GM12878 (cell line): ENCODE measurements at regions not wholly inside any gene's neighbourhood (a gene's known extent, or its start where the extent isn't known, plus 50 kb on each side); places are given as distances from the start of the nearest gene placed in this dataset.

ENCODE experiments used
- ATAC-seq: fragments of 200-7000 bp; cut with Tn5 transposase; 3 replicates; pipeline ENCODE4 v1.9.1; 2020; ENCODE audit warnings: mild to moderate bottlenecking, moderate library complexity
- BruUV-seq: library from RNA; stranded (reverse); fragments of 400-500 nt; replicated peaks from 2 replicates; lab custom pipeline; 2021; lab: Mats Ljungman, UMichigan
- CTCF ChIA-PET: fragments of 300-600 bp; sonication (Branson Sonifier 250); formaldehyde crosslinking; extraction: SDS; loops from one replicate; lab custom pipeline; 2021; ENCODE audit warnings: inconsistent platforms; lab: Yijun Ruan, JAX
- POLR2A ChIA-PET: fragments of 350-600 bp; formaldehyde crosslinking; extraction: SDS; loops from one replicate; lab custom pipeline; 2021; ENCODE audit warnings: inconsistent platforms; lab: Charles Lee
- RAD21 ChIA-PET: fragments of 300-600 bp; sonication (Branson Sonifier 250); formaldehyde crosslinking; loops from one replicate; lab custom pipeline; 2023; ENCODE audit warnings: antibody characterized with exemption; ENCODE audit not compliant: unreplicated experiment; lab: Charles Lee
- SMC1A ChIA-PET: fragments of 300-600 bp; sonication (Branson Sonifier 250); formaldehyde crosslinking; loops from one replicate; lab custom pipeline; 2023; ENCODE audit not compliant: unreplicated experiment, uncharacterized antibody; lab: Charles Lee
- DNase-seq: peaks from one replicate; pipeline ENCODE4 v3.0.0-alpha.2; 2011; ENCODE audit warnings: low read depth, low spot score
- FAIRE-seq: peaks from 3 replicates; lab custom pipeline; 2011; peaks lifted over from hg19 to GRCh38; lab: Jason Lieb, UNC
- H2AFZ ChIP-seq: 2 replicates; pipeline ENCODE4 v1.6.0; 2011; ENCODE audit warnings: low read depth, low read length, control low read depth; ENCODE audit not compliant: control insufficient read depth
- H3K27ac ChIP-seq: 2 replicates; pipeline ENCODE4 v1.5.1; 2011; ENCODE audit warnings: control low read depth; ENCODE audit not compliant: control insufficient read depth, insufficient read depth
- H3K27me3 ChIP-seq, 2 experiments: replicated peaks in 1 of 2; 2 replicates each; pipeline versions ENCODE4 v1.6.0 to v1.6.1; 2011; ENCODE audit warnings: low read length in 1 of 2; ENCODE audit not compliant: control insufficient read depth in 2 of 2, insufficient read depth in 2 of 2
- H3K36me3 ChIP-seq, 2 experiments: 2 replicates each; pipeline ENCODE4 v1.5.1; 2011; ENCODE audit warnings: low read length in 1 of 2; ENCODE audit not compliant: control insufficient read depth in 2 of 2, insufficient read depth in 2 of 2
- H3K4me1 ChIP-seq: 2 replicates; pipeline ENCODE4 v1.6.1; 2011; ENCODE audit warnings: mild to moderate bottlenecking, low read length, moderate library complexity, mixed read lengths; ENCODE audit not compliant: control insufficient read depth, insufficient read depth
- H3K4me2 ChIP-seq: 2 replicates; pipeline ENCODE4 v1.6.0; 2011; ENCODE audit warnings: control low read depth; ENCODE audit not compliant: control insufficient read depth, insufficient read depth
- H3K4me3 ChIP-seq: fragments of 200-600 bp; sonication (generic); 2 replicates; pipeline ENCODE4 v1.5.1; 2016
- H3K79me2 ChIP-seq: 2 replicates; pipeline ENCODE4 v1.6.0; 2011; ENCODE audit warnings: low read length; ENCODE audit not compliant: control insufficient read depth, insufficient read depth
- H3K9ac ChIP-seq: 2 replicates; pipeline ENCODE4 v1.8.0; 2011; ENCODE audit warnings: low read length, control low read depth, mixed read lengths; ENCODE audit not compliant: control insufficient read depth, insufficient read depth
- H3K9me3 ChIP-seq: replicated peaks from 3 replicates; pipeline ENCODE4 v1.5.1; 2011; ENCODE audit warnings: mild to moderate bottlenecking, low read length; ENCODE audit not compliant: control insufficient read depth, insufficient read depth
- H4K20me1 ChIP-seq: 2 replicates; pipeline ENCODE4 v1.6.0; 2011; ENCODE audit not compliant: control insufficient read depth, insufficient read depth
- ATF2 ChIP-seq: IDR thresholded peaks from 2 replicates; pipeline ENCODE4 v1.6.1; 2012; ENCODE audit warnings: low read length, inconsistent platforms
- HCFC1 ChIP-seq: fragments of 150-350 bp; IDR thresholded peaks from 2 replicates; pipeline ENCODE4 v1.6.1; 2014; ENCODE audit warnings: low read length
- MYC ChIP-seq: IDR thresholded peaks from 2 replicates; pipeline ENCODE4 v1.6.1; 2011; ENCODE audit warnings: mild to moderate bottlenecking, low read length, moderate library complexity, inconsistent platforms; ENCODE audit not compliant: insufficient read depth, insufficient replicate concordance, insufficient read length, severe bottlenecking
- POLR2AphosphoS2 ChIP-seq: IDR thresholded peaks from 2 replicates; pipeline ENCODE4 v1.6.1; 2011; ENCODE audit warnings: low read depth, mild to moderate bottlenecking, low read length, improper control_type of control experiment, moderate library complexity
- ZNF217 ChIP-seq: fragments of 450-650 bp; IDR thresholded peaks from 2 replicates; pipeline ENCODE4 v1.6.1; 2017; ENCODE audit warnings: antibody characterized with exemption, mild to moderate bottlenecking
- ZNF592 ChIP-seq: fragments of 450-650 bp; IDR thresholded peaks from 2 replicates; pipeline ENCODE4 v1.6.1; 2017; ENCODE audit warnings: mild to moderate bottlenecking, moderate library complexity
- WGBS: methylation state at CpG from one replicate; pipeline ENCODE4 v1.1.6; 2016; ENCODE audit warnings: low lambda C conversion rate; ENCODE audit not compliant: insufficient replicate concordance, insufficient coverage; ENCODE audit errors: missing lambda C conversion rate; 5-methylcytosine and 5-hydroxymethylcytosine counted together
- in situ Hi-C: fragments of 300-500 bp; cut with MboI; formaldehyde crosslinking; loops from 9 replicates; pipeline ENCODE4 v1.14.3; 2018; ENCODE audit warnings: mixed read lengths
- intact Hi-C: fragments of 100-400 bp; cut with micrococcal nuclease; formaldehyde crosslinking; loops from one replicate; pipeline ENCODE4 v1.14.2; 2022; ENCODE audit not compliant: unreplicated experiment

- in situ Hi-C loops: no loop called here
- Histone ChIP-seq H3K4me2 (no peak overlapping the region), H3K4me1 (no peaks in the 10 kb centered on the region), H2AFZ (no peak overlapping the region), H3K36me3 (no peaks in the 10 kb centered on the region), H3K9me3 (no peaks in the 10 kb centered on the region), H4K20me1 (no peaks in the 10 kb centered on the region), H3K27ac (no peak overlapping the region), H3K9ac (no peak overlapping the region), H3K27me3 (no peaks in the 10 kb centered on the region), H3K79me2 (no peaks in the 10 kb centered on the region), H3K4me3 (no peak overlapping the region)
- ChIA-PET POLR2A (no interaction called here), CTCF (no interaction called here), SMC1A (no interaction called here), RAD21 (no interaction called here)
- DNase-seq: no peak
- BruUV-seq: no TSS peak
- ATAC-seq: no peak
- WGBS: 17% methylated on average over 4 of the region's 4 CpGs
- TF ChIP-seq ATF2: no peak
- TF ChIP-seq ZNF217: no peak
- no peak for TF ChIP-seq MYC
- TF ChIP-seq HCFC1: no peak
- no peak for TF ChIP-seq ZNF592
- TF ChIP-seq POLR2AphosphoS2: no peak
- FAIRE-seq: no peak
- intact Hi-C loops: no loop called here
Observed at GRCh38 chr15:95160316-95160715, 929.0 kb downstream of the MCTP2 start.
